ENCODE measurements at regions not wholly inside any gene's neighbourhood (a gene's known extent, or its start where the extent isn't known, plus 50 kb on each side); places are given as distances from the start of the nearest gene placed in this dataset.

DNA sequence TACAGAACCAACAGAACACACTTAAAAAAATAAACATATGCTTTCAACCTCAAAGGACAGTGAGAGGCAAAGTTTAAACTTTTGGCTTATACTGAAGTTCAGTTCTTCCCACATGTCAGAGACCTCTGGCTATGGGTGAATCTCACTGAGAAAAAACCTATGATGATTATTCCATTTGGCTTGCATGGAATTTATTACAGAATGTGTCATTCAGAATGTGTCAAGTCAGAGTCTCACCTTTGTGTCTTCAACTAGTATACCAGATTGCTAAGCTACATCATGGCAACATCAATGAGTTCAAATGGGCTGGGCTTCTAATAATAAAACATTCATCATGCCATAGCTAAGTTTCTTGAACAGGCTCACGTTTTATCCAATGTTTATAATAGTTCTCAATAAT is 987.0 kb downstream of the NTRK3 start:
- H3K14ac ChIP-seq (replicated peaks; ENCODE audit: low read depth, low read length), result no peak overlapping the region
- intact Hi-C loops (cut with micrococcal nuclease) (no loop called here), in situ Hi-C loops (cut with MboI; ENCODE audit: low sequenced_read_pairs) (no loop called here), dilution Hi-C loops (cut with HindIII; ENCODE audit: low sequenced_read_pairs, unreplicated experiment) (no loop called here)
- no peaks in the 10 kb centered on the region for H3K27me3 ChIP-seq (ENCODE audit: control insufficient read depth, insufficient read depth, low read length)
- no peak overlapping the region for H3K4me3 ChIP-seq (ENCODE audit: insufficient read depth, low read depth, low read length)
- H2BK5ac ChIP-seq (ENCODE audit: low read depth, low read length, poor library complexity, severe bottlenecking), result no peak overlapping the region
- no peaks in the 10 kb centered on the region for H3K4me1 ChIP-seq (ENCODE audit: control insufficient read depth, insufficient read depth, low read length)
- no peak for DNase-seq
- no peak overlapping the region for H4K8ac ChIP-seq (ENCODE audit: low read depth in 2 of 2, low read length in 2 of 2)
- no peaks in the 10 kb centered on the region for H4K20me1 ChIP-seq (ENCODE audit: insufficient read depth, low read length)
- no peak overlapping the region for H3K18ac ChIP-seq (ENCODE audit: low read depth, low read length)
- H3K4me2 ChIP-seq (ENCODE audit: low read depth, low read length), result no peak overlapping the region
- H3K9ac ChIP-seq (ENCODE audit: low read depth, low read length), result no peak overlapping the region
- H3K56ac ChIP-seq (ENCODE audit: extremely low read depth, insufficient read depth, low read length), result no peak overlapping the region
- H2AK5ac ChIP-seq (ENCODE audit: low read depth, low read length), result no peak overlapping the region
- no peak overlapping the region for H3K23ac ChIP-seq (ENCODE audit: low read depth, low read length)
- no TSS peak for BruUV-seq (replicated peaks)
- no peak overlapping the region for H2AFZ ChIP-seq (replicated peaks; ENCODE audit: low read length, poor library complexity)
- TF ChIP-seq RAD21 (IDR thresholded peaks at IDR 0.05; ENCODE audit: low read length) (no peak), RFX5 (IDR thresholded peaks at IDR 0.05; ENCODE audit: low read depth, low read length) (no peak), BHLHE40 (IDR thresholded peaks at IDR 0.05; ENCODE audit: low read depth, low read length) (no peak), MAZ (IDR thresholded peaks at IDR 0.05; ENCODE audit: borderline replicate concordance, low read depth, low read length) (no peak), RCOR1 (IDR thresholded peaks at IDR 0.05; ENCODE audit: insufficient replicate concordance, low read length) (no peak), SMC3 (IDR thresholded peaks at IDR 0.05; ENCODE audit: low read depth, low read length) (no peak), POLR2A (IDR thresholded peaks at IDR 0.05; ENCODE audit: low read depth, low read length) (no peak), MAFK (IDR thresholded peaks at IDR 0.05; ENCODE audit: low read depth, low read length) (no peak), CEBPB (IDR thresholded peaks at IDR 0.05; ENCODE audit: low read depth, low read length) (no peak), CHD1 (IDR thresholded peaks at IDR 0.05; ENCODE audit: low read depth, low read length) (no peak)
- no CpG with 5 or more reads among the region's 1 CpG for WGBS, 2 experiments (ENCODE audit: extremely low coverage in 2 of 2, insufficient read length in 1 of 2)
- CTCF ChIA-PET, result no interaction called here
- H2BK20ac ChIP-seq (ENCODE audit: low read depth, low read length), result no peak overlapping the region
- POLR2A ChIA-PET (ENCODE audit: unreplicated experiment), result no interaction called here
- no peaks in the 10 kb centered on the region for H3K36me3 ChIP-seq (ENCODE audit: control insufficient read depth, insufficient read depth, low read length)
- no peak overlapping the region for H2AK9ac ChIP-seq (replicated peaks; ENCODE audit: low read depth, low read length, poor library complexity)
- H4K91ac ChIP-seq (ENCODE audit: insufficient read depth, low read depth, low read length), result no peak overlapping the region
- no peak for ATAC-seq (ENCODE audit: low read depth)
- H3K79me1 ChIP-seq (ENCODE audit: low read depth in 1 of 2, low read length in 2 of 2), result no peaks in the 10 kb centered on the region
- no peak overlapping the region for H2BK120ac ChIP-seq (ENCODE audit: low read depth, low read length)
- no peak overlapping the region for H3K27ac ChIP-seq (ENCODE audit: insufficient read depth, low read length)
- no peaks in the 10 kb centered on the region for H3K9me1 ChIP-seq (ENCODE audit: insufficient read depth, low read length)
- no peak overlapping the region for H3K4ac ChIP-seq (ENCODE audit: low read depth, low read length)
- no peak overlapping the region for H4K5ac ChIP-seq (ENCODE audit: low read depth, low read length)
- peaks cover 7% of the 10 kb centered on the region; the same call in 1 of the 2 replicates for H3K9me3 ChIP-seq (ENCODE audit: control insufficient read depth, insufficient read depth, low read length)
- H2BK15ac ChIP-seq (ENCODE audit: low read depth, low read length), result no peak overlapping the region
